GM21360 (cell line): ENCODE measurements at regions not wholly inside any gene's neighbourhood (a gene's known extent, or its start where the extent isn't known, plus 50 kb on each side); places are given as distances from the start of the nearest gene placed in this dataset.
"Not testable (repeated sequence)": the region's sequence is repeated elsewhere in the genome, so short reads cannot be mapped to it uniquely, and the experiment has no call there.

Experiments
- ATAC-seq: cut with Tn5 transposase; IDR thresholded peaks from one replicate; pipeline ENCODE4 v1.9.1; 2021; ENCODE audit warnings: mild to moderate bottlenecking, moderate library complexity; ENCODE audit not compliant: unreplicated experiment

- no peak for ATAC-seq
These were observed 56.4 kb upstream of the XIRP2 start for GRCh38 chr2:166831930-166832329.

DNA sequence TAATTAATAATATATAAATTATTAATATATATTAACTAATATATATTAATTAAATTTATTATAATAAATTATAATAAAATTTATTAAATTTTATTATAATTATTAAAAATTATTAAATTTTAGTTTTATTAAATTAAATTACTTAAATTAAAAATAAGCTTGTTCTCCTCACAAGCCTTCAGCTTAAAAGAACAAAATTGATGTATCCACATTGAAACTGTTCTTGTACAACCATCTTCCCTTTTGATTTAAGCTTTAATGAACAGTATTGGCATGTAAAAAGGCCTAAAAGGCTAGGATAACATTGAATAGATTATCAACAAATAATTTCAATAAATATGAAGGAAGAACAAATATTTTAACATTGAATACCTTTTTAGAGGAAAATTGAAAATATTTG lies 62.4 kb upstream of the XIRP2 start:
- no peak for ATAC-seq

GRCh38 chr2:166814335-166814734 lies 73.9 kb upstream of the XIRP2 start:
- ATAC-seq = no peak

GRCh38 chr2:166812166-166812891 lies 76.0 kb upstream of the XIRP2 start:
- ATAC-seq = no peak

DNA sequence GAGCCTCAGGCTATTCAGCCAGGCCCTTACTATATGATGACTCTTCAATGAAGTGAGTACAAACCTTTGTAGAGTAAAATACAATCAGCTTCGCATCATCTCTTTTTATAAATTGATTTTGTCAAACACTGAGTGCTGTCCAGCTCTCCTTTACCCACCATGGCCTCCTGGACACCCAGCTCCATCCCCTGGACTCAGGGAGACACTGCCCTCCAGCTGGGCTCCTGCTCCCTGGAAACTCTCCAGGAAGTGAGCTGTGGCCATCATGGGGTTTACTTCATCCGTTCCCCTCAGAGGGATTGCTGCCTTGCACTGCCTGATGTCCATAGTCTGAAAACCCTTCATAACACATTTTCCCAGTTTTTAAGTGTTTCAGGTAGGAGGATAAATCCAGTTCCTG lies 82.5 kb upstream of the XIRP2 start:
- no peak for ATAC-seq

DNA sequence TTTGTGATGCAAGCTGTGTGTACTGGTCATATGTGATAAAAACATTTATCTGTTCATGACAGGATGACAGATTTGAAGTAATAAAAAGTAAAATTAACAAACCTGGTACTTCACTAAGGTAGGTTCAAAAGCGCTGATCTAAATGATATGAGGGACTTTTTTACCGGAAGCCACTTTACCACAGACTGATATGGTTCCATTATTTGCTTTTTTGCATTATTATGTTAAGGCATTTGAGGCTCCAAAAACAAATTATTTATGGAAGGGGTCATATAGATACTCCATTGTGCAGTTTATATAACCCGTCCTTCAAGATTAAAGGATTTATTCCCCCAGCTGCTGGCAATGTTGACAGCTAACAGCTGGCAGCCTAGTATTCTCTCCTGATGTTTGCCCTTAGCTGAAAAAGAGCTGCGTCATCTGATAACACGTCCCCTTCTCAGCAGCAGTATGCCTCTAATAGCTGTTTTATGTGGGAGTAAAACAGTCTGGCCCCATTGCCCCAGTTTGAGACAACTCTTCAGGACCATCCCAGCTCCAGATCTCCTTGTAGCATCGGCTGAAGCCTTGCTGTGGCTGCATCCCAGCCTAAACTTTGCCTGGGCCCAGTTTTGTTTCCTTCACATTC lies 84.8 kb upstream of the XIRP2 start:
- ATAC-seq = no peak

- no peak for ATAC-seq
These were observed 85.8 kb upstream of the XIRP2 start for GRCh38 chr2:166802475-166802874.

DNA sequence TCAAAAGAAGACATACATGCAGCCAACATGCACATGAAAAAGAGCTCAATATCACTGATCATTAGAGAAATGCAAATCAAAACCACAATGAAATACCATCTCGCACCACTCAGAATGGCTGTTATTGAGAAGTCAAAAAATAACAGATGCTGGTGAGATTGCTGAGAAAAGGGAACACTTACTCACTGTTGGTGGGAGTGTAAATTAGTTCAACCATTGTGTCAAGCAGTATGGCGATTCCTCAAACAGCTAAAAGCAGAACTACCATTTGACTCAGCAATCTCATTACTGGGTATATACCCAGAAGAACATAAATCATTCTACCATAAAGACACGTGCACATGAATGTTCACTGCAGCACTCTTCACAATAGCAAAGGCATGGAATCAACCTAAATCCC lies 95.5 kb upstream of the XIRP2 start:
- ATAC-seq = no peak

GRCh38 chr2:166786707-166787106 lies 101.6 kb upstream of the XIRP2 start:
- no peak for ATAC-seq

GRCh38 chr2:166784296-166784946 lies 103.9 kb upstream of the XIRP2 start:
- no peak for ATAC-seq

DNA sequence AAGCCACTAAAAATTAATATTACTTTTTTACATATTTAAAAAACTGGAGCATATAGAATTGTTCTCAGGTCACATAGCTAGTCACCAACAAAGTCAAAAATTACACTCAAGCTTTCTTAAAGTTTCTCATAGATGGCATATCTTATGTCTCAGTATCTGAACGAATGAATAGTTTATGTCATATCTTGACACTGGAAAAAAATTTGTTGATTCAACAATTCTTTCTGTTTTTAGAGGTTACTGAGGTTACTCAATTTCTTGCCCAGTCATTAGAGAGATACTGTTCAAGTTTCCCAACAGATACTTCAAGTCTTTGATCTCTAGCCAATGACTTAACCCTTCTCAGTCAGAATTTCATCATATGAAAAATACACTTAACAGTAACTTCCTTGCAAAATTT lies 113.1 kb upstream of the XIRP2 start:
- ATAC-seq = no peak

DNA sequence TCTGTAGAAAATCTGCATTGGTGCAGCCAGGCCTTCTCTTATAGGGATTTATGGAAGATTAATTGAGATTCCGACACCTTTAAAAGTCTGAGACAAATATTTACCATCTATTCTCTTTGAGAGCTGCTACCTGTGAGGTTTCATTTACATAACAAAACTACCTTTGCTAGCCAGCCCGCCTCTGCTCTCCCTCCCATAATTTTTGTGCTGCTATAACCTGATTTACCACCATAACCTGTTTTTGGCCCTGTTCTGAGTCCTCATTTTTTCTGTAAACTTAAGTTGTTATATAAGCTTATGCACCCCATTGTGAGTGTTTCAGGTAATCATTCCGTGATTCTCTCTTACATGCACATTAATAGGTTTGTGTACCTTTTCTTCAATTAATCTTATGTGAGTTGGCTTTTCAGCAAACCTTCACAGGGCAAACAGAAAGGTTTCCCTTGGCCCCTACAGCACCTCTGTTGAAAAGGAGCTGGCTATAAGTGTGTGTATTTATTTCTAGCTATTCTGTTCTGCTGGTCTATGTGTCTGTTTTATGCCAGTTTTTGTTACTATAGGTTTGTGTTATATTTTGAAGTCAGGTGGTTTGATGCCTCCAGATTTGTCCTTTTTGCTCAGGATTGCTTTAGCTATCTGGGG lies 114.9 kb upstream of the XIRP2 start:
- ATAC-seq = no peak

GRCh38 chr2:166768393-166769123 lies 119.7 kb upstream of the XIRP2 start:
- ATAC-seq = no peak

DNA sequence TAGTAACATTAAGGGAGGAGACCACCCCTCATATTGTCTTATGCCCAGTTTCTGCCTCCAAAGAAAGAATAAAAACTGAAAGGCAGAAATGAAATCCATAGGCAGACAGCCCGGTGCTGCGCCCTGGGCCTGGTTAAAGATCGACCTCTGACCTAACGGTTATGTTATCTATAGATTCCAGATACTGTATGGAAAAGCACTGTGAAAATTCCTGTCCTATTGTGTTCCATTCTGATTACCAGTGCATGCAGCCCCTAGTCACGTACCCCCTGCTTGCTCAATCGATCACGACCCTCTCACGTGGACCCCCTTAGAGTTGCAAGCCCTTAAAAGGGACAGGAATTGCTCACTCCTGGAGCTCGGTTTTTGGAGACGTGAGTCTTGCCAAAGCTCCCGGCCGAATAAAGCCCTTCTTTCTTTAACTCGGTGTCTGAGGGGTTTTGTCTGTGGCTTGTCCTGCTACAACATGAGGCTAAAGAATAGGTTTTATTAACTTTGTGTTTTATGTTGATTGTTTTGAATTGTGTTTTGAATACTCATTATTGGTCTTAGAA lies 121.4 kb upstream of the XIRP2 start:
- ATAC-seq = not testable (repeated sequence)

DNA sequence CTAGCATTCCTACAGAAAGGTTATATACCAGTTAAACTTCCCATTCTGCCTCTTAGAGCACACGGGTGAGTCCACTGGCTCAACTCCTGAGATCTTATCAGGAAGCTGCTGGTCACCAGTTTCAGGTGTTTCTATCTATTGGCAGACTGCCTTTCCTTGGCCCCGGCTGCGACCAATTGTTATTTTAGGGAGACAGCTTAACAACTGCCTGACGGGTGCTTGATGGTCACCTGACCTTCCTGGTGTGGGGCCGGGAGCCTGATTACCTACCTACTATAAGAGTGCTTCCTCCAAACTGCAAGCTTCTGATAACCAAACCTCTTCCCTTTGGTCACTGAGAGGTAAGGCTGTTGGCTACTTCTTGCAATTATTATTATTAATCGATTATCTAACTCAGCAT lies 122.1 kb upstream of the XIRP2 start:
- ATAC-seq = no peak

GRCh38 chr2:166765141-166765540 lies 123.1 kb upstream of the XIRP2 start:
- ATAC-seq = no peak

- no peak for ATAC-seq
These were observed 123.6 kb upstream of the XIRP2 start for GRCh38 chr2:166764702-166765101.

DNA sequence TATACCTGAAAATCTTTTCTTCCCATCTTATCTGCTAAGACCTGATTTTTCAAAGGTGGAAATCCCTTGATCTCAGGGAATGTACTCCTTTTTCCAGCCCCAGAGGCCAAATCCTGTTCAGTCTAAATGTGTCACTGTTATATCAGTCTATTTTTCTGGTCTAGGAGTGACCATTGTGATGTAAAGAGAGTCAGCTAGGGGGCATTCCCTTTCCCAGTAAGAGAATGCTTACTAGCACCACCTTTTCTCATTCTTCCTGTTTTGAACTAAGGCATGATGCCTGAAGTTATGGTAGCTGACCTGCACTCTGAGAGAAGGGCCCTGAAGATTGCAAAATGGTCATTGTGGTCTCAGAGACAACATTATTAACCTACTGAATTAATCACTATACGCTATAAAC lies 124.1 kb upstream of the XIRP2 start:
- no peak for ATAC-seq

DNA sequence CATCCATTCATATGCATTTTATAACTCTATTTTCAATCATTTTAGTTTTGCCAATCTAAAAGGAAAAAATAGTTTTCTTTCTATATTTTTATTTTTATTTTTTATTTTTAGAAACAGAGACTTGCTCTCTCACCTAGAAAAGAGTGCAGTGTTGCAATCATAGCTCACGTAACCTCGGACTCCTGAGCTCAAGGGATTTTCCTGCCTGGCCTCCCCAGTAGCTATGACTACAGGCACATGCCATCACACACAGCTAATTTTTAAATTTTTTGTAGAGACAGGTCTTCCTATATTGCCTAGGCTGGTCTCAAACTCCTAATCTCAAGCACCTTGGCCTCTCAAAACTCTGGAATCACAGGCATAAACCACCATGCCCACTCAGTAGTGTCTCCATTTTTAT lies 125.5 kb upstream of the XIRP2 start:
- no peak for ATAC-seq

GRCh38 chr2:166758956-166759355 lies 129.3 kb upstream of the XIRP2 start:
- no peak for ATAC-seq

- no peak for ATAC-seq
These were observed 137.7 kb upstream of the XIRP2 start for GRCh38 chr2:166750624-166751023.
